Astrocyte of the cerebellum (primary cell): ENCODE measurements at regions not wholly inside any gene's neighbourhood (a gene's known extent, or its start where the extent isn't known, plus 50 kb on each side); places are given as distances from the start of the nearest gene placed in this dataset.

Experiments
- DNase-seq: peaks from one replicate; pipeline ENCODE4 v3.0.0-alpha.2; 2011; ENCODE audit warnings: low read depth
- H3K4me3 ChIP-seq: 2 replicates; pipeline ENCODE4 v1.5.1; 2011; ENCODE audit warnings: mild to moderate bottlenecking, low read depth, low read length, moderate library complexity
- CTCF ChIP-seq: IDR thresholded peaks from 2 replicates; pipeline ENCODE4 v1.5.1; 2012; ENCODE audit warnings: low read length, low read depth, moderate library complexity, mild to moderate bottlenecking; ENCODE audit errors: missing control alignments
- in situ Hi-C: cut with HindIII; loops from 2 replicates; pipeline ENCODE4 v1.10.0; 2017; ENCODE audit warnings: low sequenced_read_pairs

GRCh38 chr4:123807866-123808265, 411.3 kb downstream of the SPRY1 start:
- TF ChIP-seq CTCF = no peak
- no peak for DNase-seq
- no peak overlapping the region for H3K4me3 ChIP-seq
- in situ Hi-C loops = no loop called here

GRCh38 chr4:123809864-123810263, 413.3 kb downstream of the SPRY1 start:
- in situ Hi-C loops = no loop called here
- no peak for TF ChIP-seq CTCF
- DNase-seq = no peak
- H3K4me3 ChIP-seq = no peak overlapping the region

GRCh38 chr4:123812066-123812390, 415.4 kb downstream of the SPRY1 start:
- in situ Hi-C loops = no loop called here
- no peak for TF ChIP-seq CTCF
- no peak for DNase-seq
- no peak overlapping the region for H3K4me3 ChIP-seq

GRCh38 chr4:123813901-123814300, 417.3 kb downstream of the SPRY1 start:
- in situ Hi-C loops = no loop called here
- no peak for DNase-seq
- no peak overlapping the region for H3K4me3 ChIP-seq
- TF ChIP-seq CTCF = no peak

- TF ChIP-seq CTCF = no peak
- in situ Hi-C loops = no loop called here
- DNase-seq = no peak
- H3K4me3 ChIP-seq = no peak overlapping the region
Observed at GRCh38 chr4:123816462-123816861, 419.9 kb downstream of the SPRY1 start.

- H3K4me3 ChIP-seq = no peak overlapping the region
- no peak for DNase-seq
- TF ChIP-seq CTCF = no peak
- in situ Hi-C loops = no loop called here
Observed at GRCh38 chr4:123817025-123817688, 420.6 kb downstream of the SPRY1 start.
